ENCODE measurements at regions not wholly inside any gene's neighbourhood (a gene's known extent, or its start where the extent isn't known, plus 50 kb on each side); places are given as distances from the start of the nearest gene placed in this dataset.

DNA sequence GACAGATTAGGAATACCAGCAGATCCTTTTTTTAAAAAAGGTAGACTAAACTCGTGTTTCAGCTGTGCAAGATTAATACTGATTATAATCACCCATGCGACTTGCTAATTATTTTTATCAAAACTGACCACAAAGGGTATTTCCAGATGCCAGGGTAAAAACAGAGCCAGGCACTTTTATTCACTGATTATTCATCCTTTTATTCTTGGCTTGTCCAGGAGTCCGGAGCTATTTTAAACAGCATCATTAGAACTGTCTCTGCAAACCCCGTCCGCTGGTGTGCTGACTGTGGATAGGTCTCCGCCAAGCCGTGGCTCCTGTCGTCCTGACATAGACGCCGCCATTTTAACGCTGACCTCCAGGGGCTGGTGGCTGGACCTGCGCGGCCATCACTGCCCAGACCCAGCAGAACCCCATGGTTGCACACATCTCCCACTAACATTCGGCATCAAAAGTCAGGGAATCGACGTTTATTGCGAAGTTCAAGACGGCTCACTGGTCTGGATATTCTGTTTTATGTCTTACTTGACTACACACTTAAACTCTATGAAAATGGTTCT is 364.8 kb downstream of the THBS2 start:
- TF ChIP-seq, protein P1, sequence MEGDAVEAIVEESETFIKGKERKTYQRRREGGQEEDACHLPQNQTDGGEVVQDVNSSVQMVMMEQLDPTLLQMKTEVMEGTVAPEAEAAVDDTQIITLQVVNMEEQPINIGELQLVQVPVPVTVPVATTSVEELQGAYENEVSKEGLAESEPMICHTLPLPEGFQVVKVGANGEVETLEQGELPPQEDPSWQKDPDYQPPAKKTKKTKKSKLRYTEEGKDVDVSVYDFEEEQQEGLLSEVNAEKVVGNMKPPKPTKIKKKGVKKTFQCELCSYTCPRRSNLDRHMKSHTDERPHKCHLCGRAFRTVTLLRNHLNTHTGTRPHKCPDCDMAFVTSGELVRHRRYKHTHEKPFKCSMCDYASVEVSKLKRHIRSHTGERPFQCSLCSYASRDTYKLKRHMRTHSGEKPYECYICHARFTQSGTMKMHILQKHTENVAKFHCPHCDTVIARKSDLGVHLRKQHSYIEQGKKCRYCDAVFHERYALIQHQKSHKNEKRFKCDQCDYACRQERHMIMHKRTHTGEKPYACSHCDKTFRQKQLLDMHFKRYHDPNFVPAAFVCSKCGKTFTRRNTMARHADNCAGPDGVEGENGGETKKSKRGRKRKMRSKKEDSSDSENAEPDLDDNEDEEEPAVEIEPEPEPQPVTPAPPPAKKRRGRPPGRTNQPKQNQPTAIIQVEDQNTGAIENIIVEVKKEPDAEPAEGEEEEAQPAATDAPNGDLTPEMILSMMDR (IDR thresholded peaks at IDR 0.05) = no peak
- TF ChIP-seq POLR2A (IDR thresholded peaks at IDR 0.05) = no peak
